PC-3 (cell line): ENCODE measurements at regions not wholly inside any gene's neighbourhood (a gene's known extent, or its start where the extent isn't known, plus 50 kb on each side); places are given as distances from the start of the nearest gene placed in this dataset.

Experiments used
- ATAC-seq: fragments of 200-7000 bp; cut with Tn5 transposase; 2 replicates; pipeline ENCODE4 v1.9.1; 2020; ENCODE audit warnings: mild to moderate bottlenecking, moderate library complexity
- BruUV-seq: library from RNA; stranded (reverse); fragments of 400-500 nt; replicated peaks from 2 replicates; lab custom pipeline; 2021; lab: Mats Ljungman, UMichigan
- CTCF ChIA-PET: fragments of 300-600 bp; sonication (Branson Sonifier 250); formaldehyde crosslinking; loops from one replicate; lab custom pipeline; 2022; ENCODE audit warnings: antibody characterized with exemption; lab: Charles Lee
- POLR2A ChIA-PET: fragments of 300-600 bp; sonication (Branson Sonifier 250); formaldehyde crosslinking; loops from one replicate; lab custom pipeline; 2022; ENCODE audit warnings: antibody characterized with exemption; ENCODE audit not compliant: unreplicated experiment; lab: Charles Lee
- DNase-seq: peaks from one replicate; pipeline ENCODE4 v3.0.0-alpha.2; 2015
- H2AFZ ChIP-seq: fragments of 300-600 bp; sonication (generic); 2 replicates; pipeline ENCODE4 v1.6.0; 2016; ENCODE audit warnings: antibody characterized with exemption, low read length
- H3F3A ChIP-seq: fragments of 300-600 bp; sonication (generic); one replicate; pipeline ENCODE4 v1.6.0; 2017; ENCODE audit warnings: antibody characterized with exemption, low read length, control low read depth, mild to moderate bottlenecking; ENCODE audit not compliant: unreplicated experiment
- H3K27ac ChIP-seq: fragments of 300-600 bp; sonication (generic); 2 replicates; pipeline ENCODE4 v1.5.1; 2016; ENCODE audit warnings: mild to moderate bottlenecking, low read length
- H3K27me3 ChIP-seq: fragments of 300-600 bp; sonication (generic); 2 replicates; pipeline ENCODE4 v1.6.1; 2016; ENCODE audit warnings: low read length, mixed read lengths
- H3K36me3 ChIP-seq: fragments of 300-600 bp; sonication (generic); 2 replicates; pipeline ENCODE4 v1.6.1; 2016; ENCODE audit warnings: low read depth, mixed run types, low read length, mixed read lengths
- H3K4me1 ChIP-seq: fragments of 300-600 bp; sonication (generic); 2 replicates; pipeline ENCODE4 v1.5.1; 2016; ENCODE audit warnings: low read length; ENCODE audit not compliant: insufficient read depth
- H3K4me2 ChIP-seq: fragments of 300-600 bp; sonication (generic); 2 replicates; pipeline ENCODE4 v1.6.0; 2016; ENCODE audit warnings: low read length
- H3K4me3 ChIP-seq: fragments of 300-600 bp; sonication (generic); 2 replicates; pipeline ENCODE4 v1.5.1; 2016; ENCODE audit warnings: mild to moderate bottlenecking, low read length, mixed read lengths
- H3K79me2 ChIP-seq: fragments of 300-600 bp; sonication (generic); 2 replicates; pipeline ENCODE4 v1.6.1; 2017; ENCODE audit warnings: low read length, mixed read lengths
- H3K9ac ChIP-seq: fragments of 300-600 bp; sonication (generic); 2 replicates; pipeline ENCODE4 v1.6.0; 2016; ENCODE audit warnings: mild to moderate bottlenecking, low read length
- H3K9me2 ChIP-seq: fragments of 300-600 bp; sonication (generic); replicated peaks from 2 replicates; pipeline ENCODE4 v1.6.1; 2016; ENCODE audit warnings: mixed run types, low read length, mixed read lengths
- H3K9me3 ChIP-seq: fragments of 300-600 bp; sonication (generic); 2 replicates; pipeline ENCODE4 v1.6.1; 2016; ENCODE audit warnings: low read length, mixed read lengths
- H4K20me1 ChIP-seq: fragments of 300-600 bp; sonication (generic); 2 replicates; pipeline ENCODE4 v1.6.1; 2016; ENCODE audit warnings: low read length, mixed read lengths
- CTCF ChIP-seq: fragments of 300-600 bp; sonication (generic); conservative IDR thresholded peaks from 2 replicates; pipeline ENCODE4 v1.5.1; 2017; ENCODE audit warnings: antibody characterized with exemption, low read depth, mild to moderate bottlenecking, low read length
- EZH2 ChIP-seq: fragments of 300-600 bp; sonication (generic); IDR thresholded peaks from one replicate; pipeline ENCODE4 v1.6.1; 2017; ENCODE audit warnings: antibody characterized with exemption, mild to moderate bottlenecking, low read length; ENCODE audit not compliant: unreplicated experiment
- EZH2phosphoT487 ChIP-seq: fragments of 300-600 bp; sonication (generic); IDR thresholded peaks from 2 replicates; pipeline ENCODE4 v1.6.1; 2018; ENCODE audit warnings: mild to moderate bottlenecking, antibody characterized with exemption, low read length, borderline replicate concordance
- intact Hi-C: fragments of 100-400 bp; cut with micrococcal nuclease; formaldehyde crosslinking; loops from 2 replicates; pipeline ENCODE4 v1.9.0; 2023

- POLR2A ChIA-PET, result no interaction called here
- intact Hi-C loops, result no loop called here
- BruUV-seq, result no TSS peak
Measured at GRCh38 chr12:17388679-17389078, 701.3 kb downstream of the RERGL start.

GRCh38 chr12:17383321-17383720 lies 706.7 kb downstream of the RERGL start:
- Histone ChIP-seq H3F3A (no peaks in the 10 kb centered on the region), H3K9me2 (no peaks in the 10 kb centered on the region), H3K27me3 (no peaks in the 10 kb centered on the region), H2AFZ (no peak overlapping the region), H3K4me2 (no peak overlapping the region), H3K4me3 (no peak overlapping the region), H3K9ac (no peak overlapping the region), H3K9me3 (no peaks in the 10 kb centered on the region), H4K20me1 (no peaks in the 10 kb centered on the region), H3K79me2 (no peaks in the 10 kb centered on the region), H3K36me3 (no peaks in the 10 kb centered on the region), H3K27ac (no peak overlapping the region), H3K4me1 (no peaks in the 10 kb centered on the region)
- DNase-seq, result no peak
- intact Hi-C loops, result no loop called here
- POLR2A ChIA-PET, result no interaction called here
- BruUV-seq, result no TSS peak
- CTCF ChIA-PET, result no interaction called here
- ATAC-seq, result no peak
- no peak for TF ChIP-seq CTCF
- no peak for TF ChIP-seq EZH2

More at GRCh38 chr12:17388679-17389078, 701.3 kb downstream of the RERGL start:
- TF ChIP-seq EZH2 (no peak), CTCF (no peak), EZH2phosphoT487 (no peak)
- Histone ChIP-seq H3K27me3 (no peaks in the 10 kb centered on the region), H3K9me2 (no peaks in the 10 kb centered on the region), H3K79me2 (no peaks in the 10 kb centered on the region), H3K27ac (no peak overlapping the region), H3K36me3 (no peaks in the 10 kb centered on the region), H3K4me1 (no peaks in the 10 kb centered on the region), H3F3A (no peaks in the 10 kb centered on the region), H2AFZ (no peak overlapping the region), H3K9me3 (no peaks in the 10 kb centered on the region), H3K9ac (no peak overlapping the region), H3K4me3 (no peak overlapping the region), H4K20me1 (no peaks in the 10 kb centered on the region), H3K4me2 (no peak overlapping the region)
- DNase-seq (peak; percentile 13), ATAC-seq (no peak)
- CTCF ChIA-PET, result no interaction called here

DNA sequence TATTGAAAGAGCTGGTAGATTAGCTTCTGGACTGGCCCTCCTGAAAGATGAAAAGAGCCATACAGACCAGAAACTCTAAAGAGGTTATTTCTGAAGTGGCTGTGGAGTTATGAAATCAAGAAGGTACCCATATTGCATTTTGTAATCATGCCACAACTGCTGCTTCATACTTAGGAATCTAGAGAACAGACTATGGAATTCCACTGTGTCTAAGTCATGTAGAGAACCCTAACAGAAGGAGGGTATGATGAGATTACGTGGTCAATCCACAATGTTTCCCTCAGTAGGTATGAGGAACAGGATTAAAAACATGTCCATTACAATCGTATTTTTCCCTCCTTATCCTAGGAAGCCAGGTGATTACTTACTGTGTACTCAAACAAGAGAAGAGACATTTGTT lies 708.8 kb downstream of the RERGL start:
- Histone ChIP-seq H3K4me3 (no peak overlapping the region), H4K20me1 (no peaks in the 10 kb centered on the region), H3F3A (no peaks in the 10 kb centered on the region), H2AFZ (no peak overlapping the region), H3K4me1 (no peaks in the 10 kb centered on the region), H3K4me2 (no peak overlapping the region), H3K9ac (no peak overlapping the region), H3K79me2 (no peaks in the 10 kb centered on the region), H3K9me3 (no peaks in the 10 kb centered on the region), H3K9me2 (no peaks in the 10 kb centered on the region), H3K27ac (no peak overlapping the region), H3K27me3 (no peaks in the 10 kb centered on the region), H3K36me3 (no peaks in the 10 kb centered on the region)
- BruUV-seq, result no TSS peak
- DNase-seq (no peak), ATAC-seq (no peak)
- ChIA-PET POLR2A (no interaction called here), CTCF (no interaction called here)
- TF ChIP-seq EZH2 (no peak), EZH2phosphoT487 (no peak), CTCF (no peak)
- intact Hi-C loops, result no loop called here
